ENCODE measurements at regions not wholly inside any gene's neighbourhood (a gene's known extent, or its start where the extent isn't known, plus 50 kb on each side); places are given as distances from the start of the nearest gene placed in this dataset.

DNA sequence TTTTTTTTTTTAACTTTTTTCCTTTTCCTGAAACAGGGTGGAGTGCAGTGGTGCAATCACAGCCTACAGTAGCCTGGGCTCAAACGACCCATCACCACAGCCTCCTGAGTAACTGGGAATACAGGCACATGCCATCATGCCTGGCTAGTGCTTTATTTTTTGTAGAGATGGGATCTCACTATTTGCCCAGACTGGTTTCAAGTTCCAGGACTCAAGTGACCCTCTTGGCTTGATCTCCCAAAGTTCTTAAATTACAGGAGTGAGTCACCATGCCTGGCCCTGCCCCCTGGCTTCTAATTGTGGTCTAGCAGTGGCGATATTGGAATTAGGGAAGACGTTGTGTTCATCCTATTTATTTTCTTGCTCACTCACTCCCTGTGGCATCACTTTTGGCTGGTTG lies 1138.4 kb downstream of the SI start:
- no peak for DNase-seq (ENCODE audit: low spot score)

DNA sequence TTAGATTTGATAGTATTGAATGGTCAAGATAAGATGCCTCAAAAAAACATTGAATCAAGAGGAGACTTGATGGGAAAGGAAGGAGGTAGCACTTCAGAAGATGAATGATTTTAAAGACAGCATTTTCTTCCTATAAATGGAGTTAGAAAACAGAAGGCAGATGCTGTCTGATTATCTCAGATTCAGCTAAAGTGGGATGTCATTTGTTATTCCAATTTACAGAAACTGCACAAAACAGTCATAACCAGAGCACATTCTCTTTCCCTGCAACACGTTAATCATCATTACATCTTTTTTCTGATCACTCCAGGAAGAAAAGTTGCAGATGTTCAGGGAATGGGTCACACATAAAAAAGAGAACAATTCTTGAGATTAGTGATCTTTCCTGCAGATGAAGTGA lies 1141.8 kb downstream of the SI start:
- no peak for DNase-seq (ENCODE audit: low spot score)

DNA sequence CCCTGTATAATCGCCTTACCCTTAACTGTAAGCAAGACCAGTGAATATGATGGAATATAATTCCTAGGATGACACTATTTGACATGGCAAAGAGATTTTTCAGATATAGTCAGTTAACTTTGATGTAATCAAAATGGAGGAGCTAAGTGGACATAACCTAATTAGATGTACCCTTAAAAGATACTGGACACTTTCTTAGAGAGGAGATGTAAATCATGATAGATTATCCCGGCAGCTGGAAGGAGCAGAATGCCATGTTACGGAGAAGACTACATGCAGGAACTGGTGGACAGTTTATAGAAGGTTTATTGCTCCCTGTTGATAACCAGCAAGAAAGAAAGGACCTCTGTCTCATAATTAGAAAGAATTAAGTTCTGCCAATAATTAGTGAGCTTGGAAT lies 1142.9 kb downstream of the SI start:
- no peak for DNase-seq (ENCODE audit: low spot score)

DNA sequence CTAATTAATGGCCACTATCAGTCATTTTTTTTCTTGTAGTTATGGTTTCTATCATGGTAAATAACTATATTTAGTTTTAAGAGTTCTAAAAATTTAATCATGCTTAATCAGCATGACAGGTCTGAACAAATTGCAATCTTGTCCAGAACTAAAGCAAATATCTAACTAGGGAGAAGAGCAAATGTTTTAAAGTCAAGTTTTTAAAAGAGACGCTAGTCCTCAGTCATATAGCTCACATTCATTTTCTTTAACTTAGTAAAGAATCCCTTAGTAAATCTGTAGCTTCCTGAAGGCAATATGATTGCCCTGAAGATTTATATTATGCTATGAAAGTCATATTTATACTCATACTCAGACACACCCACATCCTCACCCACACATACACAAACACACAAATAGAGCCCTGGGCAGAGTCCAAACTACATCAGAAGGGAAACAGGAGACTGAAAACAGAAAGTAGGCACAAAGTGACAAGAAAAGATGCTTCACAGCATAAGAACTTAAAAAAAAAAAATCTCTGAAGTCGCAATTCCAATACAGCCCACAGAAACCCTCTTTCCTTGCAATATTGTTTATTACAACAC lies 1149.1 kb downstream of the SI start:
- DNase-seq (ENCODE audit: low spot score) = no peak

DNA sequence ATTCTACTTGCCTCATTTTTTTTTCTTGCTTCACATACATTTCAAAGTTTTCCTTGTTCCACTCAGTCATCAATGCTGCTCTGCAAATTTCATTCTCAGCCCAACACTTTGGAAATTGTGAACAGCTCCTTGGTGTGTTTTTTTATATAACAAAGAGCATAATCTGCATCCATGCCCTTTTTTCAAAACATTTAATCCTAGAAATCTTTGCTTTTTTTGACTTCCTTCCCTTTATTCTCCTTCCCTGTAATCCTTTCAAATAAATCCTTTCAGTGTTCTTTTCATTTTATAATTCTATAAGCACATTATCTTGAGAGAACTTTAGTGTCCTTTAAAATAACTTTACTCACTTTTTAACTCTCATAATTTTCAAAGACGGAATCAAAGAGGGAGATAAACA lies 1150.8 kb downstream of the SI start:
- DNase-seq (ENCODE audit: low spot score) = no peak

DNA sequence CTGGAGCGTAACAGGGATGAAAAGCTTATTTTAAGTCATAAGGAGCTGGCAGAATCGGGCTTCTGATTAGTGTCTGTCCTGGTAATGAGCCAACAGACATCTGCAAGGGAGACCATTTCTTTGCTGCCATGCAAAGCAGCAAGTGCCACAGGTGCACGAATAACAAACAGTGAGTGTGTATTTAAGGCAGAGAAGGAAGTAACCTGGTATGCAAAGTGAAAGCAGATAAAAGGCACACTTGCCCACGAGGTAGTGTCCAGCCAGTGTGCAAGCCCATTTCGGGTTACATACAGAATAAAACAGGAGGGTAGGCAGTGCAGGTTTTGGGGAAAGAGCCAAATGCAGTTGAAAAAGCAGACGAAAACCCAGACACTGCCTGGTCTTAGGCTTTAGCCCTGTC lies 1153.7 kb downstream of the SI start:
- DNase-seq (ENCODE audit: low spot score) = no peak

DNA sequence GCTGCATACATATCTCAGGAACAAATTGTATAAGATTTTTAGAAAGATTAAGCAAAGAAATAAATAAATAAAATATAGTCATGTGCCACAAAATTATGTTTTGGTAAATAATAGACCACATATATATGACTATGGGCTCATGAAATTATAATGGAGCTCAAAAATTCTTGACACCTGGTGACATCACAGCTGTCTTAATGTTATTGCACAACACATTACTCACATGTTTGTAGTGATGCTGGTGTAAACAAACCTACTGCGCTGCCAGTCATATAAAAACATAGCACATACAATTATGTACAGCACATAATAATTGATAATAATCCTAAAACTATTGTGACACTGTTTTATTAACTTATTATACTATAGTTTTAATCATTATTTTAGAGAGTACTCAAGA lies 1159.1 kb downstream of the SI start:
- no peak for DNase-seq (ENCODE audit: low spot score)

DNA sequence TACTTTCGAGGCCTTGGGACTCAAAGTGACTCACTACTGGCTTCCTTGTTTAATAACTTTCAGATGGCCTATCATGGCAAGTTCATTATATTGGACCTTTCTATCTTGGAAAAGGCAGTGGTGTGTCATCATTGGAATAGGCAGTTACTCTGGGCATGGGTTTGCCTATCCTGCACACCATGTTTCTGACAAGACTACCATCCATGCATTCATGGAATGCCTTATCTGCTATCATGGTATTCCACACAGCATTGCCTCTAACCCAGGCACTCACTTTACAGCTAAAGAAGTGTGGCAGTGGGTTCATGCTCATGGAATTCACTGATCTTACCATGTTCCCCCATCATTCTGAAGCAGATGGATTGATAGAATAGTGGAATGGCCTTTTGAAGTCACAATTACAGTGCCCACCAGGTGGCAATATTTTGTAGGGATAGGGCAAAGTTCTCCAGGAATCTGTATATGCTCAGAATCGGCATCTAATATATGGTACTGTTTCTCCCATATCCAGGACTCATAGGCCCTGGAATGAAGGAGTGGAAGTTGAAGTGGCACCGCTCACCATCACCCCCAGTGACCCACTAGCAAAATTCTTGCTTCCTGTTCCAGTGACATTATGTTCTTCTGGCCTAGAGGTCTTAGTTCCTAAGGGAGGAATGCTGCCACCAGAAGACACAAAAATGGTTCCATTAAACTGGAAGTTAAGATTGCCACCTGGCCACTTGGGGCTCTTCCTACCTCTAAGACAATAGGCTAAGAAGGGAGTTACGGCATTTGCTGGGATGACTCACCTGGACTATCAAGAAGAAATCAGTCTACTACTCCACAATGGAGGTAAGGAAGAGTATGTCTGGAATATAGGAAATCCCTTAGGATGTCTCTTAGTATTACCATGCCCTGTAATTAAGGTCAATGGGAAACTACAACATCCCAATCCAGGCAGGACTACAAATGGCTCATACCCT lies 1161.4 kb downstream of the SI start:
- no peak for DNase-seq (ENCODE audit: low spot score)

DNA sequence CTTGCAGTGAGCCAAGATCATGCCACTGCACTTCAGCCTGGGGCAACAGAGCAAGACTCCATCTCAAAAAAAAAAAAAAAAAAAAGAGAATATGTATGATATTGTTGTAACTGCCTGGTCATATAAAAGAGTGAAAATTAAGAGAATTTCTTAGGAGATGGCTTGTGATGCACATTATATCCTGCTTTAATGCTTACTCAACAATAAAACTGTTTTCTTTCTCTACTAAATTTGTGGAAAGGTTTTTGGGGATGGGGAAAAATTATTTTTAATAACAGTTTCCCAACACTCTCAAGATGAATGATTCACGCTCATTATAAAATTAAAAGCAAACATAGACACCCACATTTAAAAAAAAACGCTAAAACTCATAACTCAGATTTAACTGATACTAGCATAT lies 1163.0 kb downstream of the SI start:
- DNase-seq (ENCODE audit: low spot score) = no peak

DNA sequence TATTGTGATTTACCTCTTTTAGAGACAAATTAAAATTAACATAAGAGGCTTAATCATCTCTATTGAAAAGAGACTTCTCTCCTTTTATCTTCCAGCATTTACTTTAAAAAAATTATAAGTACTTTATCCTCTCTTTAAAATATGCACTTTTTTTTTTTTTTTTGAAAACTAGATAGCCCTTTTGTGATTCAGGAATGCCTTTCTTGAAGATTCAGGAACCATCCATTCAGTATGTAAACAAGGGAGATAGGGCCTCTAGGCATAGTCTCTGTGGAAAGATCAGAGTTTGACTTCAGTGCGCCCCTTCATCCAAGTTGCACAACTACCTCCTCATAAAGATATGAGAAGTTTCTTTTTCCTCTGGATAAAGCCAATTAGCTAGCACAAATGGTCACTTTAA lies 1163.7 kb downstream of the SI start:
- no peak for DNase-seq (ENCODE audit: low spot score)

DNA sequence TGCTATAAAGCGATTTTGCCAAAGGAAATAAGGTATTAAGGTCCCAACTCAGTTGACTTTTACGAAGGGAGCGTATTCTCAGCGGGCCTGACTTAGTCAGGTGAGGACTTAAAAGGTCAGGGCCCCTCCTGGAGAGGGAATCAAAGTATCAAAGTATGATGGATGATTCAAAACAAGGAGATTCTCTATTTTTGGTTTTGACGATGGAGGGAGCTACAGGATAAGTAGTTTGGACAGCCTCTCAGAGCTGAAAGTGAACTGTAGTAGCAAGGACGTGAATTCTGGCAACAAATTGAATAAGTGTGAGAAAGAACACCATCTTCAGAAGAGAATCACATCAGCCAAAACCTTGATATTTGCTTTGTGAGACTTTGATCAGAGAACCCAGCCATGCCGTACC lies 1186.5 kb downstream of the SI start:
- DNase-seq (ENCODE audit: low spot score) = no peak

DNA sequence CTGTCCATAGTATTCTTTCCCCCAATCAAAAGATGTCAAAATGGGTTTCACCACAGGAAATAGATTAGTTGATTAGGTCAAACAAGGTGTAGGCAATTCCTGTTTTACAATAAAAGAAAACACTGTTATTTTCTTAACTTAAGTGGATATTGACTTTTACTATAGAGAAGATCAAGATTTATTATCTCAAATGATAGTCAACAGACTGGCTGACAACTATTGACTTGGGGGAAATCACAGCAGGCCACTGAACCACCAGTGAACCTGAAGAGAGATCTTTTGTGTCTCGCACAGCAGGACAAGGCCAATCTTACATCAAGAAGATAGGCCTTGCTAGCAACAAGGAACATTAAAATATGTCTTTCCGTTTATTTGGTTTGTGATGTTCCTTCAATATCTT lies 1187.6 kb downstream of the SI start:
- DNase-seq (ENCODE audit: low spot score) = no peak

DNA sequence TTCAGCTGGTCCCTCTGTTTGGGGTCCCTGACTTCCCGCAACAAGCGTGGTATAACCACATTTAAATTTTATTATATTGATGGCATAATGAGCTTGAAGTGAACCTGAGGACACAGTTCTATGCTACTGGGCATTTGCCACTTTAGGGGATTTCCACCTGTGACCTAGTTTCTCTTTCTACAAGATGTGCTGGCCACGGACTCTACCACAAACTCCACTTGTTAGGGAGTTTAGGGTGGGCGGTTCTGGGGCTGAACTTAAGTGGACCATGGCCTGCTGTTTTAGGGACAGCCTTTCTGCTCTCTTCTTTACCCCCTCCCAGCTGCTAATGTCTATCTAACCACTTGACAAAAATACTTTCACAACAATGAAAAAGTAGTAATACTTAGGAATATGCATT lies 1199.1 kb downstream of the SI start:
- no peak for DNase-seq (ENCODE audit: low spot score)

DNA sequence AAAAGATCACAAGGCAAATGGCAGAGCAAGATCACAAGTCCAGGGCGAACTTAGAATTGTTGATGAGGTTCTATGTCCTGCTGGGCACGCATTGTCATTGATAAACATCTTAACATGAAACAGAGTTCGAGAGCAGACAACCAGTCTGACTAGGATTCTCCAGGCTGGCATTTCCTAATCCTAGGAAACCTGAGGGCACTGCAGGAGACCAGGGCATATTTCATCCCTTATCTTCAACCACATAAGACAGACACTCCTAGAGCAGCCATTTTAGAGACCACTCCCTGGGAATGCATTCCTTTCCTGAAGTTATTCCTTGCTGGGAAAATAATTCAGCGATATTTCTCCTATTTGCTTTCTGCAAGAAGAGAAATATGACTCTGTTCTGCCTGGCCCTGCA lies 1199.9 kb downstream of the SI start:
- DNase-seq (ENCODE audit: low spot score) = no peak

DNA sequence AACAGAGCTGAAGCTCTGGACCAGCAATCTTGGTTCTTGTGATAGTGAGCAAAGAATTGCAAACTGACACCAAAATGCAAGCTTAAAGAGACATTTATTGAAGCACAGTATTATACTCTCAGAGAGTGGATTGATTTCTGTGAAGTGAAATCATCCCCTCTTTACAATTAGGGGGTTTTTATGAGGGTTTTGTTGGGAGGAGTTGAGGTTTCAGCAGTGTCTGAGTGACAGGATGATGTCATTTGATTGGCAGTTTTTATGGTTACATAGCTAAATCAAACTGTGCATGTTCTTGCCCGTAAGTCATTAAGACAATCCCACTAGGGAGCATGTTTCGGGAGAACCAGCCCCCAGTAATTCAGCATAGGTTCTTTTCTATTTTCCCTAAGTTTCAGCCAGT lies 1200.5 kb downstream of the SI start:
- DNase-seq (ENCODE audit: low spot score) = no peak

DNA sequence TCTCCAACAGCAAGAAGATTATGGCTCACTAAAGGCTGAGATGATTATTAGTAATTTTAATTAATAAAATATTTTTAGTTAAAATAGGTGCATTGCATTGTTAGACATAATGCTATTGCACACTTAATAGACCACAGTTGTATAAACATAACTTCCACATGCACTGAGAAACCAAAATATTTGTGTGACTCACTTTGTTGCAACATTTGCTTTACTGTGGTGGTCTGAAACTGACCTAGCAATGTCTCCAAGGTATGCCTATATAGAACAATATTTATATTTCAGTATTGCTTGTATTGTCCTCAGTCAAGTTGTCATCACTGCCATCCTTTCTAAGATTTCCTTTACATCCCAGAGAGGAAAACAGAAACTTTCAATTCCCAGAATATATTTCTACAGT lies 1215.2 kb downstream of the SI start:
- no peak for DNase-seq (ENCODE audit: low spot score)

DNA sequence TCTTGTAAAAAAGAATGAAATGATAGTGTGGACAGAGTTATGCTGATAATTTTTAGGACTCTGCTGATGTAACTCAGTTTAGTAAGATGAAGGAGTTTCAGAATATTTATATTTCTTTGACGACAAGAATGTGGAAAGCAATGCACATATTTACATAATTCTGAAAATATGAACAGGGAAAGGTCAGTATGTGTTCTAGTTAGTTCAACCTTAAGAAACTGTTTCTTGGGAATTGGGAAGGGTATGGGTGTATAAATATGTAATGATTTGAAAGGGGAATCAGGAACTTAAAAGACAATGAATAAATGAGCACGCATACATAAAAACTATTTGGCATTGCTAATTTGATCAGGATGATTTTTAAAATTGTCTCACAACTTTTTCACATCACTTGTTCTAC lies 1226.1 kb downstream of the SI start:
- DNase-seq (ENCODE audit: low spot score) = no peak

DNA sequence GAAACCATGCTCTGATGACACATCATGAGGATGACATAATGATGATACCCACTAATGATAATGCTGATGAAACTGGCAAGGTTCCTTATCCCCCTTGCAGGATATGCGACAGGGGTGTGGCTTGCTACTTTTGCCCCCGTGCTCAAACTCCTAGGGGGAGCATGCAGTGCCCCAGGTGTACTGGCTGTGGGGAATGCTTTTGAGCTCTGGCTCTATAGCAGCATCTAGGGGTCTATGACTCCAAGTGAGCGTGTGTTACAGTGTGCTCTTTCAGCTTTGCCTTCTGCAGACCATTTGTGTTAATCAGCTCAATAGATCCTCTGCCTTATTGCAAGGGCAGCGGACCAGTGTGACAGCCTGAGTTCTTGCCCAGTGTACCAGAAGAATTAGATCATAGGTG lies 1239.5 kb downstream of the SI start:
- no peak for DNase-seq (ENCODE audit: low spot score)

DNA sequence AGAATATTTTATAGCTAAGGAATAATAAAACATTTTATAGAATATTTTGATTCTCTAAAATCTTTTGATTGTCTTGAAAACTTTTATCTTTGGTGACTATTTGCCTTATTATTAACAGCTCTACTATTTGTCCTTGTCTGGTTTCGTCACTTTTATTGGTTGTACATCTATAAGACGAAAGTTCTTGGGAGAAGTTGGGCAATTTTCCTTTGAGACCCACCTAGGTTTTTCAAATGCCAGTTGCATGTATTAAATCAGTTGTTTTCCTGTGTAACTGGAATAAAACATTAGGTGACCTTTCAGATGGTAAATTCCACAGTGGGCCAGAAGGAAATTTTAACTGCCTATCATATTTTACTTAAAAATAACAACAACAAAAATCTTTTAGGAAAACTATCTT lies 1245.7 kb downstream of the SI start:
- no peak for DNase-seq (ENCODE audit: low spot score)

DNA sequence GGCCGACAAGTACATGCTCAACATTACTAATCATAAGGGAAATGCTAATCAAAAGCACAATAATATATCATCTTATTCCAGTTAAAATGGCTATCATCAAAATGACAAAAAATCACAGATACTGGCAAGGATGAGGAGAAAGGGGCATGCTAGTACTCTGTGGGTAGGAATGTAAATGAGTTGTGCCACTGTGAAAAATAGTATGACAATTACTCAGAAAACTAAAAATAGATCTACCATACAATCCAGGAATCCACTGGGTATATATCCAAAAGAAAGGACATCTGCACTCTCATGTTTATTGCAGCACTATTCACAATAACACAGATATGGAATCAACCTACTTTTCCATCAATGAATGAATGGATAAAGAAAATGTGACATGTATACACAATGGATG lies 1256.5 kb downstream of the SI start:
- no peak for DNase-seq (ENCODE audit: low spot score)

DNA sequence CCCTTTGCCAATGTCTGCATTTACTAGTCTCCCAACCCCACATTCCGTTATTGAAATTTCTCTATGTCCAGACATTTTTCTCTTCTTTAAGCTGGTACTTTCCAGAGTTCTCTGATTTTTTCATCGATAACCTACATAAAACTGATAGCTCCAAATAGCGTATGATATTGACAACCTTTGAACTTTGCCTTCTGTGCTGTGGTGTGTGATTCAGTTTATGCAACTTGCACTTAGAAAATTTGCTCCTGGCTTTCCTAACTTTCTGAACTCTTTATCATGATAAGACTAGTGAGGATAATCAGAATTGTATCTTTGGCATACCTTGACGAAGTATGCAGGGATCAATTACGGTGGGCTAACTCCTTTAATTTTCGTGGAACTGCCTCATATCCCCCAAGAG lies 1261.3 kb downstream of the SI start:
- DNase-seq (ENCODE audit: low spot score) = no peak

DNA sequence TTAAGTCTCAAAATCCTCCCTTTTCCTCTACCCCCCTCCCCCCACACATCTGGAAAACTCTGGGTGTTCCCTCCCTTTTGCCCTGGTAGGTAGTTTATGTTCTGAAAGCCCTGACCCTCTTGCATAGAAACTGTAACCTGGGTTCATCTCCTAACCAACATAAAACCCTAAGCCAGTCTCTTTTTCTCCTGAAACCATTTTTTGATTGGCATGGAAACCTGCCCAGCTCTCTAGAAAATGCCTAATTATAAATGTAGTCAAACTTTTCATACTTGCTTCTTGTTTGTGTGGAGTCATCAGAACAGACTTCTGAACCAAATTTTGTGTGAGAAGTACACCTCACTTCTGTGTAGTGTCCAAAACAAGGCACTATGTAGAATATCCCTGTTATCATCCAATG lies 1264.4 kb downstream of the SI start:
- DNase-seq (ENCODE audit: low spot score) = no peak

DNA sequence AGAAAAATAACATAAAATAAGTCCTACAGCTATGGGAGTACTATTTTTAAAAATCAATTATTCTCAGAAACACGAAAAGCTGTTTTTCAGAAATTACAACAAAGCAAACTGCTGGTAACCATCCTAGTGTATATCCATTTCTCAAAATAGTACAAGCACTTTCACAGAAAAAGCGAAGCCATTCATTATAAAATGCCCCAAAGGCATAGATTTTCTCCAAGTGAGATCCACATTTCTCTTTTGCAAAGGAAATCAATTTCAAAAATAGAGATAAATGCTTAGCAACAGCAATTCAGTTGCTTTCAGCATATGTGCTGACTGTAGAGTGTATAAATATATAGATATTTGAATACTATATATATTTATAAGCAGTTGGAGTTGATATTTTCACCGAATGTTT lies 1266.3 kb downstream of the SI start:
- DNase-seq (ENCODE audit: low spot score) = no peak

DNA sequence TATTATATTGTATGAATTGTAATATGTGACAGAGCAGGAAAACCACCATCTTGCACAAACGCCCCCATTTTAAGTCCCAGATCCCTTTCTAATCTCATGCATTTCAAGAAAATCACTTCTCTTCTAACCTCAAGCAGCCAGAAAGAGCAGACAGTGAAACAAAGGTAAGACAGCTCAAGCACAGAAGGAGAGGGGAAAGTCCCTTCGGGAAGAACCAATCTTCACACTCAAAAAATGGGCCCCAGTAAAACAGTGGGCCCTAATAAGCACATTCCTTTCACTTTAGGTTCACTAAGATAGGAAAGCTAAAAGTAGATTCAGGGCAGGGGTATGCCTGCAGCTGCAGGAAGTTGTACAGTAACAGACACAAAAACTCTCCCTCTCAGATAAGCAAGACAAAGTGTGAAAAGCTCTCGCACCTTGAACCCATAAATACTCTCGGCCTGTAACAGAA lies 1268.7 kb downstream of the SI start:
- DNase-seq (ENCODE audit: low spot score) = no peak

All from AG20443 (cell line).